ENCODE measurements at regions not wholly inside any gene's neighbourhood (a gene's known extent, or its start where the extent isn't known, plus 50 kb on each side); places are given as distances from the start of the nearest gene placed in this dataset.

DNA sequence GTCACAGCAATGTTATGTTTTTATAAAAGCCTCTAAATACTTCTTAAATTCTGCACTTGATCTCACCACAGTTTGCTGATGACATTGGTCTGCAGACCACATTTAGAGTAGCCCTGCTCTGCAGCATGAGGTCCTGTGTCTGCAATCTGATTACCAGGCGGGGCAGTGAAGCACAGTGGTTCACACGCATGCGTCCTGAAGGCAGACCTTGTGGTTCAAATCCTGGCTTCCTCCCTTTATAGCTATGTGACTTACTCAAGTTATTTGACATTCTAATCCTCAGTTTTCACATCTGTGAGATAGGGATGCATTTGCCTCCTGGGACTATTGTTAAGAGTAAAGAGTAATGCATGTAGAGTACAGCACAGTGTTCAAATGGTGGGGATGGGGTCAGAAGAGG lies 50.3 kb downstream of the BMAL2 start:
- Histone ChIP-seq H3K4me3 (ENCODE audit: low read length) (no peak overlapping the region), H3K9me3 (ENCODE audit: low read length) (no peaks in the 10 kb centered on the region), H3K27me3 (ENCODE audit: low read length) (no peaks in the 10 kb centered on the region), H3K79me2 (ENCODE audit: low read length) (no peaks in the 10 kb centered on the region), H3K4me1 (ENCODE audit: low read length) (no peaks in the 10 kb centered on the region), H3K27ac (ENCODE audit: low read length) (no peak overlapping the region), H4K20me1 (ENCODE audit: insufficient read depth, low read depth, low read length) (no peaks in the 10 kb centered on the region), H2AFZ (ENCODE audit: low read length) (no peak overlapping the region), H3K4me2 (ENCODE audit: low read depth, low read length, poor library complexity, severe bottlenecking) (no peak overlapping the region), H3K36me3 (ENCODE audit: insufficient read depth, low read length) (no peaks in the 10 kb centered on the region), H3K9ac (ENCODE audit: low read length) (no peak overlapping the region), H3K9me2 (replicated peaks; ENCODE audit: insufficient read depth, low read length) (no peaks in the 10 kb centered on the region)
- DNase-seq = no peak

DNA sequence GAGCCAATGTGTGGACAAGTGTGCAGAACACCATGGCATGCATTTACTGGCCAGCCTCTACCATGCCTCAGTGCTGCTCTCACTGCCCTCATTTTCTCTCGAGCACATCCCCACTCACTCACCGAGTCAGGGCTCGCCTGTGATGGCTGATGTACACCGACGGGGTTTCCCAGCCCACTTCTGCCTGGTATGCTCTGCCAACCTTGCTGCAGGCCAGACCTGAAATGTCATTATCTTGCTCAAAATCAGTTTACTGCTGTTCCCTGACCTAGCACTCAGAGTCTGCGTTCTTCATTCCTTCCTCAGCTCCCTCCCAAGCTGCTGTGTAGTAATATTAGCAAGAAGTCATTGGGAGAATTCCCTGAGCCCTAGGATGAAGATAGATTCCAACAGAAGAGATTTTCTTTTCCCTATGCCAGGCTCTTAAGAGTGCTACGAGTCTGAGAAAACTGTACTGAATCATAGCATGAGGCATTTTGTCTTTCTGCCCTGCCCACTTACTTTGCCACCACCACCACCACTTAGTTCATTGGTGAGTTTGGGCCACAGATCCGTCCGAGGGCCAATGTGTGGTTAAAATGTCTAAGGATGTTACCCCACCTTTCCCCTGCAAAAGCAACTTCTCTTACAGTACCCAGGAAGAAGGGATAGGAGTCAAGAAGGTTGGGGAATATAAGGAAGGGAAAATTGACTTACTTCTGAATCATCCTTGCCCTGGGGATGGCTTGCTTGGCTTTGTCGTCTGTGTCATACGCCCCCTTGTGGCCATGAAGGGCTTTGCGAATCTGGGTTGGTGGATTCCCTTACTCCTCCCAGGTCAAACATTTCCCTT lies 51.0 kb downstream of the BMAL2 start:
- no peak overlapping the region for H3K9ac ChIP-seq (ENCODE audit: low read length)
- no peaks in the 10 kb centered on the region for H4K20me1 ChIP-seq (ENCODE audit: insufficient read depth, low read depth, low read length)
- no peaks in the 10 kb centered on the region for H3K4me1 ChIP-seq (ENCODE audit: low read length)

DNA sequence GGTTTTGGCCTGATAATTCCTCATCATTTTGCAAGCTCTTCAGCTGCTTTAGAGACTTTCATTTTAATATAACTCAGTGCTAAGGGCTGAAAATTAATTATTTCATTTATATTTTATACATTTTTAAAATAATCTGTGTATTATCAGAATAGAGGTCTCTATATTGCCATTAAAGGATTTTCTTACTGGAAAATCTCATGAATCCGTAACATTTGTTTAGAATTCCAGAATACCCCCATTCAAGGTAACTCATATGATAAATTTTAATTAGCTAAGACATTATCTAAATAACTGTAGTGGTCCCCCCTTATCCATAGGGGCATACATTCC lies 51.6 kb downstream of the BMAL2 start:
- no peaks in the 10 kb centered on the region for H4K20me1 ChIP-seq (ENCODE audit: insufficient read depth, low read depth, low read length)
- no peak overlapping the region for H3K4me3 ChIP-seq (ENCODE audit: low read length)
- no peaks in the 10 kb centered on the region for H3K36me3 ChIP-seq (ENCODE audit: insufficient read depth, low read length)
- no peak overlapping the region for H3K27ac ChIP-seq (ENCODE audit: low read length)
- no peaks in the 10 kb centered on the region for H3K4me1 ChIP-seq (ENCODE audit: low read length)
- H3K79me2 ChIP-seq (ENCODE audit: low read length) = no peaks in the 10 kb centered on the region
- no peak overlapping the region for H3K4me2 ChIP-seq (ENCODE audit: low read depth, low read length, poor library complexity, severe bottlenecking)
- H3K27me3 ChIP-seq (ENCODE audit: low read length) = no peaks in the 10 kb centered on the region
- H3K9me2 ChIP-seq (replicated peaks; ENCODE audit: insufficient read depth, low read length) = no peaks in the 10 kb centered on the region
- H2AFZ ChIP-seq (ENCODE audit: low read length) = no peak overlapping the region
- H3K9me3 ChIP-seq (ENCODE audit: low read length) = no peaks in the 10 kb centered on the region
- DNase-seq = no peak
- no peak overlapping the region for H3K9ac ChIP-seq (ENCODE audit: low read length)

More for the DNA sequence above, 51.0 kb downstream of the BMAL2 start:
- Histone ChIP-seq H2AFZ (ENCODE audit: low read length) (no peak overlapping the region), H3K36me3 (ENCODE audit: insufficient read depth, low read length) (no peaks in the 10 kb centered on the region), H3K27ac (ENCODE audit: low read length) (no peak overlapping the region), H3K9me3 (ENCODE audit: low read length) (no peaks in the 10 kb centered on the region), H3K79me2 (ENCODE audit: low read length) (no peaks in the 10 kb centered on the region), H3K9me2 (replicated peaks; ENCODE audit: insufficient read depth, low read length) (no peaks in the 10 kb centered on the region), H3K4me2 (ENCODE audit: low read depth, low read length, poor library complexity, severe bottlenecking) (no peak overlapping the region), H3K27me3 (ENCODE audit: low read length) (no peaks in the 10 kb centered on the region), H3K4me3 (ENCODE audit: low read length) (no peak overlapping the region)
- peak; percentile 83 for DNase-seq

DNA sequence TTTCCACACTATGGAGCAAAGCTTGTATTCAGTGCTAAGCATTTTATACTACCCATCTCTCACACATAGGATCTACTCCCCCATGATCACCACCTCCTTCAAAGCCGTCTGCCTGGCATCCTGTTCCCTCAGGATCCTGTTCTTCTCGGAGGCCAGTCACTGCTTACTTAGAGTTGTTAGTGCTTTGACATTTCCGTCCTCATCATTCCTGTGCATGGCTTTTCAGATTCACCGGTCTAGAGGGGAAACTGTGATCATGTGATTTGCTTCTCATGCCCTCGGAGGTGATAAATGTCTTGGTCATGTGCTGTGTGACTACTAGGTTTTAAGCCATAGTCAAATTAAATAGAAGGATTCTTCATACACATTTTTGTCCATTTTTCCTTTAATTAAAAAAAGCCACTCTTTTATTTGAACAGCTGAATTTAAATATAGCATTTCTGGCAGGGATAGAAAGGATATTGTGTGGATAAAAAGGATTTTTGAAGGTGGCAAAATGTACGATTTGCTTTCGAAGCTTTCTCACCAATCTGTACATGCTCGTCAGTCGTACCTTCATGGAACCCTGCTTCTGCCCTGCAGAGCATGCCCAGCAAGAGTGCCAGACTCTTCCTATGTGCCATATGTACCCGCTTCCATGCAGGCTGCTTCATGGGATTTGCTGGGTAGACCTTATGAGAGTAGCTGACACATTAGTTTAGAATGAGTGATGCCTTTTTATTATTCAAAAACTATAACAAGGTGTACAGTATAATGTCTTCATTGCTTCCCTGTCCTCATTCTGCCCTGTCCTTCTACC lies 53.3 kb downstream of the BMAL2 start:
- Histone ChIP-seq H3K36me3 (ENCODE audit: insufficient read depth, low read length) (no peaks in the 10 kb centered on the region), H3K9me2 (replicated peaks; ENCODE audit: insufficient read depth, low read length) (no peaks in the 10 kb centered on the region), H3K27ac (ENCODE audit: low read length) (no peak overlapping the region), H3K4me2 (ENCODE audit: low read depth, low read length, poor library complexity, severe bottlenecking) (no peak overlapping the region), H3K4me3 (ENCODE audit: low read length) (no peak overlapping the region), H2AFZ (ENCODE audit: low read length) (no peak overlapping the region), H4K20me1 (ENCODE audit: insufficient read depth, low read depth, low read length) (no peaks in the 10 kb centered on the region), H3K9me3 (ENCODE audit: low read length) (no peaks in the 10 kb centered on the region), H3K27me3 (ENCODE audit: low read length) (no peaks in the 10 kb centered on the region), H3K9ac (ENCODE audit: low read length) (no peak overlapping the region), H3K4me1 (ENCODE audit: low read length) (no peaks in the 10 kb centered on the region), H3K79me2 (ENCODE audit: low read length) (no peaks in the 10 kb centered on the region)
- DNase-seq = no peak

DNA sequence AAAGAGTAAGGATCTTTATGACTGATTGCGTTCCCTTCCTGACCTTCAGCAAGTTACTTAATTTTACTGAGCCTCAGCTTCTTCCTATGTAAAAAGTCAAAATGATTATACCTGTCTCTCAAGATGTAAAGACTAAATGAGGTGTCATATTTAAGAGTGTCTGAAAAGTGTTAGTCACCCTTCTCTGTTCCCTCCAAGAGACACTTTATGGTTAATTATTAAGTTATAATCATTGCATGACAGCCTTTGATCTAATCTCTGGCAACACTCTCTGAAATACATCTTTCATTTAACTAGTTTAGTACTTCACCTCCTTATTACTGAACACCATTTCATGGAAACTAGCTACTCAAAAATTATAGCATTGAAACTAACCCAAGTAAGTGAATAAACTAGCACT lies 54.8 kb downstream of the BMAL2 start:
- DNase-seq = no peak
- H3K4me3 ChIP-seq (ENCODE audit: low read length) = no peak overlapping the region
- H3K9ac ChIP-seq (ENCODE audit: low read length) = no peak overlapping the region
- no peak overlapping the region for H3K4me2 ChIP-seq (ENCODE audit: low read depth, low read length, poor library complexity, severe bottlenecking)
- no peaks in the 10 kb centered on the region for H3K36me3 ChIP-seq (ENCODE audit: insufficient read depth, low read length)
- H4K20me1 ChIP-seq (ENCODE audit: insufficient read depth, low read depth, low read length) = no peaks in the 10 kb centered on the region
- no peak overlapping the region for H3K27ac ChIP-seq (ENCODE audit: low read length)
- H2AFZ ChIP-seq (ENCODE audit: low read length) = no peak overlapping the region
- H3K4me1 ChIP-seq (ENCODE audit: low read length) = no peaks in the 10 kb centered on the region
- H3K9me2 ChIP-seq (replicated peaks; ENCODE audit: insufficient read depth, low read length) = no peaks in the 10 kb centered on the region
- H3K9me3 ChIP-seq (ENCODE audit: low read length) = no peaks in the 10 kb centered on the region
- H3K79me2 ChIP-seq (ENCODE audit: low read length) = no peaks in the 10 kb centered on the region
- no peaks in the 10 kb centered on the region for H3K27me3 ChIP-seq (ENCODE audit: low read length)

DNA sequence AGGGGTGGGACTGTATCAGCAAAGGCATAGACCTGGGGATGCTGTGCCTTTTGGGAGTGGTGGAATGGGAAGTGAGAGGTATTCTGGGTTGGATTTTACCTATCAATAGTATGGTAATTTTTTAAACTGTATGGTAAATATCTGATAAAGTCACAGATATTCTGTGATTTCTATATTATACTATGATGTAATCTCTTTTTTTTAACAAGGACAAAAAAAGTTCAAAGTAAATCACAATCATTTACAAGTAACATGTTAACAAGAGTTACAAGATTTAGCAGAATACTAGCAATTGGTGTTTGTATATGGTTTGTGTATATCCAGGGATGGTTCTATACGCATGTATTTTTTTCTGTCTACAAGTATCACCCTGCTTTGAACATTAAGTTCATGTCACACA lies 56.0 kb downstream of the BMAL2 start:
- Histone ChIP-seq H4K20me1 (ENCODE audit: insufficient read depth, low read depth, low read length) (no peaks in the 10 kb centered on the region), H3K79me2 (ENCODE audit: low read length) (no peaks in the 10 kb centered on the region), H3K27me3 (ENCODE audit: low read length) (no peaks in the 10 kb centered on the region), H2AFZ (ENCODE audit: low read length) (no peak overlapping the region), H3K9me3 (ENCODE audit: low read length) (no peaks in the 10 kb centered on the region), H3K9ac (ENCODE audit: low read length) (no peak overlapping the region), H3K9me2 (replicated peaks; ENCODE audit: insufficient read depth, low read length) (no peaks in the 10 kb centered on the region), H3K4me2 (ENCODE audit: low read depth, low read length, poor library complexity, severe bottlenecking) (no peak overlapping the region), H3K27ac (ENCODE audit: low read length) (no peak overlapping the region), H3K4me1 (ENCODE audit: low read length) (no peaks in the 10 kb centered on the region), H3K4me3 (ENCODE audit: low read length) (no peak overlapping the region), H3K36me3 (ENCODE audit: insufficient read depth, low read length) (no peaks in the 10 kb centered on the region)
- no peak for DNase-seq

DNA sequence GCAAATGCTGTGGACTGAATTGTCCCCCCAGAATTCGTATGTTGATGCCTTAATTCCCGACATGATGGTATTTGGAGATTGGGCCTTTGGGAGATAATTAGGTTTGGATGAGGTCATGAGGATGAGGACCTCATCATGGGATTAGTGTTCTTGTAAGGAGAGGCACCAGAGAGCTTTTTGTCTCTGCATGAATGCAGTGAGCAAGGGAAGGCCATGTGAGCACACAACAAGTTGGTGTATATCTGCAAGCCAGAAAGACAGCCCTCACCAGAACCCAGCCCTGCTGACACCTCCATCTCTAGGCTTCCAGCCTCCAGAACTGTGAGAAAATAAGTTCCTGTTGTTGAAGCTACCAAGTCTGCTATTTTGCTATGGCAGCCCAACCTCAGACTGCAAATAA lies 51.9 kb upstream of the SMCO2 start:
- no peak overlapping the region for H2AFZ ChIP-seq (ENCODE audit: low read length)
- H3K36me3 ChIP-seq (ENCODE audit: insufficient read depth, low read length) = no peaks in the 10 kb centered on the region
- no peaks in the 10 kb centered on the region for H4K20me1 ChIP-seq (ENCODE audit: insufficient read depth, low read depth, low read length)
- H3K9me2 ChIP-seq (replicated peaks; ENCODE audit: insufficient read depth, low read length) = no peaks in the 10 kb centered on the region
- no peak for DNase-seq
- no peaks in the 10 kb centered on the region for H3K79me2 ChIP-seq (ENCODE audit: low read length)
- no peak overlapping the region for H3K4me3 ChIP-seq (ENCODE audit: low read length)
- H3K4me2 ChIP-seq (ENCODE audit: low read depth, low read length, poor library complexity, severe bottlenecking) = no peak overlapping the region
- H3K27ac ChIP-seq (ENCODE audit: low read length) = no peak overlapping the region
- no peak overlapping the region for H3K9ac ChIP-seq (ENCODE audit: low read length)
- H3K27me3 ChIP-seq (ENCODE audit: low read length) = no peaks in the 10 kb centered on the region
- H3K4me1 ChIP-seq (ENCODE audit: low read length) = no peaks in the 10 kb centered on the region
- no peaks in the 10 kb centered on the region for H3K9me3 ChIP-seq (ENCODE audit: low read length)

DNA sequence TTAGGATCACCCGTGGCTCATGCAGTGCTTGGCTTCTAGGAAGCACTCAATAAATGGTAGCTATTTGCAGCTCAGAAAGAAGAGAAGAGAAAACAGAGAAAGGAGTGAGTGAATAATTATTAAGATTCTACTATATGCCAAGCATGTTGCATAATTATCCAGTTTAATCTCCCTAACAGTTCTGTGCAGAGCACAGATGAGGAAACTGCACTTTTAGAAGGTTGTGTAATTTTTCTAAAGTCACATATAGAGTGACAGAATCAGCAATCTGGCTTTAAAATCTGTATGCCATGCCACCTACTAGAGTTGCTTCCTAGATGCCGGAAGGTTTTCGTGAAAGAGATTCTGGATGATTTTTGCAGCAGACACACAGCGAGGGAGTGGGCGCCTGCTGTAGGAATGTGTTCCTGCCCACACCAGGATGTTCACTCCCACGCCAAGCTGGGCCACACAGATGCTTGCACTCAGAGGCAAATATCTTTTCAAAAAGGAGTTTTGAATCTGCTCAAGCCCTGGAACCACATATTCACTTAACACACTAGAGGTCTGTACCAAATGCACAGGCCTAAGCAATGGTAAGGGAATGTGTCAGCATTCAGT lies 50.2 kb upstream of the SMCO2 start:
- H3K27ac ChIP-seq (ENCODE audit: low read length) = no peak overlapping the region
- H2AFZ ChIP-seq (ENCODE audit: low read length) = no peak overlapping the region
- no peak for DNase-seq
- no peak overlapping the region for H3K4me2 ChIP-seq (ENCODE audit: low read depth, low read length, poor library complexity, severe bottlenecking)
- no peaks in the 10 kb centered on the region for H3K79me2 ChIP-seq (ENCODE audit: low read length)
- H3K4me1 ChIP-seq (ENCODE audit: low read length) = no peaks in the 10 kb centered on the region
- no peaks in the 10 kb centered on the region for H3K9me2 ChIP-seq (replicated peaks; ENCODE audit: insufficient read depth, low read length)
- H3K36me3 ChIP-seq (ENCODE audit: insufficient read depth, low read length) = no peaks in the 10 kb centered on the region
- no peak overlapping the region for H3K4me3 ChIP-seq (ENCODE audit: low read length)
- H3K9ac ChIP-seq (ENCODE audit: low read length) = no peak overlapping the region
- no peaks in the 10 kb centered on the region for H3K27me3 ChIP-seq (ENCODE audit: low read length)
- no peaks in the 10 kb centered on the region for H4K20me1 ChIP-seq (ENCODE audit: insufficient read depth, low read depth, low read length)
- H3K9me3 ChIP-seq (ENCODE audit: low read length) = no peaks in the 10 kb centered on the region

All from Karpas-422 (cell line).